ENCODE measurements at regions not wholly inside any gene's neighbourhood (a gene's known extent, or its start where the extent isn't known, plus 50 kb on each side); places are given as distances from the start of the nearest gene placed in this dataset.
"Not testable (repeated sequence)": the region's sequence is repeated elsewhere in the genome, so short reads cannot be mapped to it uniquely, and the experiment has no call there.

- DNase-seq (ENCODE audit: low spot score): no peak
- no peak for TF ChIP-seq CTCF (IDR thresholded peaks at IDR 0.05)
- H3K27ac ChIP-seq: no peak overlapping the region
Measured at GRCh38 chr15:92779874-92780273, 120.2 kb upstream of the CHD2 start.

GRCh38 chr15:92780843-92781242 lies 119.3 kb upstream of the CHD2 start:
- no peak for DNase-seq (ENCODE audit: low spot score)

More at GRCh38 chr15:92779874-92780273, 120.2 kb upstream of the CHD2 start:
- no peak overlapping the region for H3K4me3 ChIP-seq
- peaks cover 0 to 4% of the 10 kb centered on the region in 2 donors for H3K9me3 ChIP-seq
- H3K4me1 ChIP-seq: no peaks in the 10 kb centered on the region
- no peaks in the 10 kb centered on the region for H3K27me3 ChIP-seq
- H3K36me3 ChIP-seq: no peaks in the 10 kb centered on the region

GRCh38 chr15:92781925-92782453 lies 118.1 kb upstream of the CHD2 start:
- H3K4me1 ChIP-seq: no peaks in the 10 kb centered on the region
- H3K27me3 ChIP-seq: no peaks in the 10 kb centered on the region
- TF ChIP-seq CTCF (IDR thresholded peaks at IDR 0.05): no peak
- peak; percentile 40 for DNase-seq (ENCODE audit: low spot score)
- H3K4me3 ChIP-seq: no peak overlapping the region
- H3K9me3 ChIP-seq: peaks cover 0 to 4% of the 10 kb centered on the region in 2 donors
- H3K27ac ChIP-seq: no peak overlapping the region
- H3K36me3 ChIP-seq: no peaks in the 10 kb centered on the region

More at GRCh38 chr15:92780843-92781242, 119.3 kb upstream of the CHD2 start:
- H3K27me3 ChIP-seq: no peaks in the 10 kb centered on the region
- peaks cover 0 to 4% of the 10 kb centered on the region in 2 donors for H3K9me3 ChIP-seq
- H3K27ac ChIP-seq: no peak overlapping the region
- H3K4me3 ChIP-seq: no peak overlapping the region
- no peaks in the 10 kb centered on the region for H3K4me1 ChIP-seq
- no peak for TF ChIP-seq CTCF (IDR thresholded peaks at IDR 0.05)
- H3K36me3 ChIP-seq: no peaks in the 10 kb centered on the region

- H3K4me1 ChIP-seq: no peaks in the 10 kb centered on the region
- no peak overlapping the region for H3K4me3 ChIP-seq
- DNase-seq (ENCODE audit: low spot score): no peak
- no peaks in the 10 kb centered on the region for H3K9me3 ChIP-seq
- no peaks in the 10 kb centered on the region for H3K36me3 ChIP-seq
- H3K27ac ChIP-seq: no peak overlapping the region
- no peak for TF ChIP-seq CTCF (IDR thresholded peaks at IDR 0.05)
- H3K27me3 ChIP-seq: no peaks in the 10 kb centered on the region
Measured at GRCh38 chr15:92787116-92787515, 113.0 kb upstream of the CHD2 start.

GRCh38 chr15:92788196-92788595 lies 111.9 kb upstream of the CHD2 start:
- Histone ChIP-seq H3K27ac (no peak overlapping the region), H3K36me3 (no peaks in the 10 kb centered on the region), H3K4me1 (no peaks in the 10 kb centered on the region), H3K27me3 (no peaks in the 10 kb centered on the region), H3K9me3 (no peaks in the 10 kb centered on the region), H3K4me3 (no peak overlapping the region)
- no peak for TF ChIP-seq CTCF (IDR thresholded peaks at IDR 0.05)
- peak; percentile 26 for DNase-seq (ENCODE audit: low spot score)

GRCh38 chr15:92788793-92789192 lies 111.3 kb upstream of the CHD2 start:
- not testable (repeated sequence) for H3K4me3 ChIP-seq, H3K4me1 ChIP-seq, H3K27me3 ChIP-seq, H3K9me3 ChIP-seq, H3K27ac ChIP-seq, H3K36me3 ChIP-seq
- DNase-seq (ENCODE audit: low spot score): peak; percentile 40
